IPS-20b (cell line): ENCODE measurements at regions not wholly inside any gene's neighbourhood (a gene's known extent, or its start where the extent isn't known, plus 50 kb on each side); places are given as distances from the start of the nearest gene placed in this dataset.

Source experiments
- H3K27ac ChIP-seq: one replicate; pipeline ENCODE4 v1.5.1; 2013; ENCODE audit warnings: low read length
- H3K27me3 ChIP-seq: 2 replicates; pipeline ENCODE4 v1.6.1; 2013; ENCODE audit warnings: mild to moderate bottlenecking, low read length, inconsistent platforms; ENCODE audit not compliant: insufficient read depth
- H3K36me3 ChIP-seq: 2 replicates; pipeline ENCODE4 v1.6.1; 2013; ENCODE audit warnings: low read depth, mild to moderate bottlenecking, inconsistent platforms, low read length, moderate library complexity; ENCODE audit not compliant: insufficient read depth
- H3K4me1 ChIP-seq: 2 replicates; pipeline ENCODE4 v1.6.1; 2013; ENCODE audit warnings: mild to moderate bottlenecking, control low read depth, inconsistent platforms, low read length, moderate library complexity; ENCODE audit not compliant: insufficient read depth
- H3K4me3 ChIP-seq: 2 replicates; pipeline ENCODE4 v1.5.1; 2013; ENCODE audit warnings: mild to moderate bottlenecking, low read length, inconsistent platforms
- H3K9ac ChIP-seq: 2 replicates; pipeline ENCODE4 v1.6.1; 2013; ENCODE audit warnings: low read depth, mild to moderate bottlenecking, inconsistent platforms, low read length, moderate library complexity
- H3K9me3 ChIP-seq: 2 replicates; pipeline ENCODE4 v1.6.1; 2013; ENCODE audit warnings: mild to moderate bottlenecking, low read depth, low read length, inconsistent platforms; ENCODE audit not compliant: insufficient read depth

GRCh38 chr17:5874486-5874885 is 195.7 kb upstream of the WSCD1 start:
- H3K4me1 ChIP-seq = no peaks in the 10 kb centered on the region
- no peaks in the 10 kb centered on the region for H3K27me3 ChIP-seq
- no peaks in the 10 kb centered on the region for H3K9me3 ChIP-seq
- no peak overlapping the region for H3K4me3 ChIP-seq
- no peak overlapping the region for H3K27ac ChIP-seq
- H3K9ac ChIP-seq = no peak overlapping the region
- no peaks in the 10 kb centered on the region for H3K36me3 ChIP-seq

- H3K9me3 ChIP-seq = no peaks in the 10 kb centered on the region
- no peaks in the 10 kb centered on the region for H3K27me3 ChIP-seq
Measured at GRCh38 chr17:5877366-5877765, 192.8 kb upstream of the WSCD1 start.

GRCh38 chr17:5877948-5878347 is 192.2 kb upstream of the WSCD1 start:
- Histone ChIP-seq H3K4me1 (no peaks in the 10 kb centered on the region), H3K27me3 (no peaks in the 10 kb centered on the region), H3K36me3 (no peaks in the 10 kb centered on the region), H3K9me3 (no peaks in the 10 kb centered on the region), H3K27ac (no peak overlapping the region), H3K4me3 (no peak overlapping the region), H3K9ac (no peak overlapping the region)

More at GRCh38 chr17:5877366-5877765, 192.8 kb upstream of the WSCD1 start:
- Histone ChIP-seq H3K4me3 (no peak overlapping the region), H3K9ac (no peak overlapping the region), H3K4me1 (no peaks in the 10 kb centered on the region), H3K27ac (no peak overlapping the region), H3K36me3 (no peaks in the 10 kb centered on the region)

- Histone ChIP-seq H3K9ac (no peak overlapping the region), H3K4me1 (peaks cover 5% of the 10 kb centered on the region; the same call in 1 of the 2 replicates), H3K27me3 (no peaks in the 10 kb centered on the region), H3K36me3 (no peaks in the 10 kb centered on the region), H3K4me3 (no peak overlapping the region), H3K9me3 (no peaks in the 10 kb centered on the region), H3K27ac (no peak overlapping the region)
Measured at GRCh38 chr17:5881849-5882248, 188.3 kb upstream of the WSCD1 start.

- H3K4me1 ChIP-seq = peaks cover 5% of the 10 kb centered on the region; the same call in 1 of the 2 replicates
- H3K9ac ChIP-seq = no peak overlapping the region; the same call in 1 of the 2 replicates
- 0 out of 2 replicates have a peak overlapping the region, but pooled peaks have one; percentile 35 for H3K4me3 ChIP-seq
- no peak overlapping the region for H3K27ac ChIP-seq
- no peaks in the 10 kb centered on the region for H3K36me3 ChIP-seq
- no peaks in the 10 kb centered on the region for H3K9me3 ChIP-seq
- no peaks in the 10 kb centered on the region for H3K27me3 ChIP-seq
Measured at GRCh38 chr17:5883775-5884665, 186.2 kb upstream of the WSCD1 start.

GRCh38 chr17:5885336-5885735 is 184.8 kb upstream of the WSCD1 start:
- Histone ChIP-seq H3K9ac (no peak overlapping the region), H3K27me3 (no peaks in the 10 kb centered on the region), H3K36me3 (no peaks in the 10 kb centered on the region), H3K4me3 (no peak overlapping the region), H3K4me1 (peaks cover 5% of the 10 kb centered on the region; the same call in 1 of the 2 replicates), H3K27ac (no peak overlapping the region), H3K9me3 (peaks cover 8% of the 10 kb centered on the region)

GRCh38 chr17:5888811-5889210 is 181.4 kb upstream of the WSCD1 start:
- no peaks in the 10 kb centered on the region for H3K36me3 ChIP-seq
- no peak overlapping the region for H3K27ac ChIP-seq
- no peak overlapping the region for H3K9ac ChIP-seq
- H3K27me3 ChIP-seq = no peaks in the 10 kb centered on the region
- peaks cover 15% of the 10 kb centered on the region for H3K9me3 ChIP-seq
- H3K4me1 ChIP-seq = peaks cover 17% of the 10 kb centered on the region; the same call in 1 of the 2 replicates
- no peak overlapping the region for H3K4me3 ChIP-seq

GRCh38 chr17:5892921-5893675 is 177.1 kb upstream of the WSCD1 start:
- Histone ChIP-seq H3K9me3 (peaks cover 15% of the 10 kb centered on the region), H3K36me3 (no peaks in the 10 kb centered on the region), H3K4me1 (peaks cover 24% of the 10 kb centered on the region), H3K9ac (no peak overlapping the region), H3K4me3 (no peak overlapping the region), H3K27ac (no peak overlapping the region), H3K27me3 (no peaks in the 10 kb centered on the region)

- peaks cover 15% of the 10 kb centered on the region for H3K9me3 ChIP-seq
- no peaks in the 10 kb centered on the region for H3K36me3 ChIP-seq
- no peak overlapping the region for H3K9ac ChIP-seq
- H3K27me3 ChIP-seq = no peaks in the 10 kb centered on the region
- H3K4me1 ChIP-seq = peaks cover 24% of the 10 kb centered on the region
- no peak overlapping the region for H3K27ac ChIP-seq
- no peak overlapping the region for H3K4me3 ChIP-seq
Measured at GRCh38 chr17:5893741-5894140, 176.4 kb upstream of the WSCD1 start.

GRCh38 chr17:5895276-5895675 is 174.9 kb upstream of the WSCD1 start:
- H3K27ac ChIP-seq = no peak overlapping the region
- peaks cover 8% of the 10 kb centered on the region; the same call in 1 of the 2 replicates for H3K9me3 ChIP-seq
- no peak overlapping the region for H3K4me3 ChIP-seq
- no peaks in the 10 kb centered on the region for H3K36me3 ChIP-seq
- H3K9ac ChIP-seq = no peak overlapping the region
- peaks cover 24% of the 10 kb centered on the region for H3K4me1 ChIP-seq
- H3K27me3 ChIP-seq = no peaks in the 10 kb centered on the region

- Histone ChIP-seq H3K9ac (no peak overlapping the region), H3K36me3 (no peaks in the 10 kb centered on the region)
Measured at GRCh38 chr17:5896215-5896614, 174.0 kb upstream of the WSCD1 start.

More at GRCh38 chr17:5896215-5896614, 174.0 kb upstream of the WSCD1 start:
- H3K4me1 ChIP-seq = peaks cover 24% of the 10 kb centered on the region
- H3K4me3 ChIP-seq = no peak overlapping the region
- no peaks in the 10 kb centered on the region for H3K9me3 ChIP-seq
- no peak overlapping the region for H3K27ac ChIP-seq
- no peaks in the 10 kb centered on the region for H3K27me3 ChIP-seq
